ENCODE measurements at regions not wholly inside any gene's neighbourhood (a gene's known extent, or its start where the extent isn't known, plus 50 kb on each side); places are given as distances from the start of the nearest gene placed in this dataset.

DNA sequence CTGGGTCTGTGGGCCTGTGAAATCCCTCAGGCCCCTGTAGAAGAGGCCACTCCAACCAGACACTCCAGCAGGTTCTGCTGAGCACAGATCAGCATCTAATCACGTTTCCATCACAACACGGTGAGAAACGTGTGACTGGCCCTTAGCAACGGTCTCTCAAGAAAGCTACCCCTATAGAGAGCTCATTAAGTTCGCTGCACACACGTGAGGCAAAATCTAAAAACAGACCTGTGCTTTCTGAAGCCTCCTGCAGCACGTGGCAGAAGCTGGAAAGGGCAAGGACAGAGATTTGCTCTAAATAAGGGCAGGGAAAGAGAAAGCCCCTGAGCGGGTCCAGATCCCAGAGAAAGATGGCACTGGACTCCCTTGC lies 56.5 kb downstream of the GPR6 start:
- no peak for TF ChIP-seq CREB1 (IDR thresholded peaks at IDR 0.05; ENCODE audit: low read depth)
- TF ChIP-seq, protein P1, sequence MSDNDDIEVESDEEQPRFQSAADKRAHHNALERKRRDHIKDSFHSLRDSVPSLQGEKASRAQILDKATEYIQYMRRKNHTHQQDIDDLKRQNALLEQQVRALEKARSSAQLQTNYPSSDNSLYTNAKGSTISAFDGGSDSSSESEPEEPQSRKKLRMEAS (IDR thresholded peaks at IDR 0.05): no peak
- TF ChIP-seq TEAD4 (IDR thresholded peaks at IDR 0.05): no peak
- TF ChIP-seq, protein P2, sequence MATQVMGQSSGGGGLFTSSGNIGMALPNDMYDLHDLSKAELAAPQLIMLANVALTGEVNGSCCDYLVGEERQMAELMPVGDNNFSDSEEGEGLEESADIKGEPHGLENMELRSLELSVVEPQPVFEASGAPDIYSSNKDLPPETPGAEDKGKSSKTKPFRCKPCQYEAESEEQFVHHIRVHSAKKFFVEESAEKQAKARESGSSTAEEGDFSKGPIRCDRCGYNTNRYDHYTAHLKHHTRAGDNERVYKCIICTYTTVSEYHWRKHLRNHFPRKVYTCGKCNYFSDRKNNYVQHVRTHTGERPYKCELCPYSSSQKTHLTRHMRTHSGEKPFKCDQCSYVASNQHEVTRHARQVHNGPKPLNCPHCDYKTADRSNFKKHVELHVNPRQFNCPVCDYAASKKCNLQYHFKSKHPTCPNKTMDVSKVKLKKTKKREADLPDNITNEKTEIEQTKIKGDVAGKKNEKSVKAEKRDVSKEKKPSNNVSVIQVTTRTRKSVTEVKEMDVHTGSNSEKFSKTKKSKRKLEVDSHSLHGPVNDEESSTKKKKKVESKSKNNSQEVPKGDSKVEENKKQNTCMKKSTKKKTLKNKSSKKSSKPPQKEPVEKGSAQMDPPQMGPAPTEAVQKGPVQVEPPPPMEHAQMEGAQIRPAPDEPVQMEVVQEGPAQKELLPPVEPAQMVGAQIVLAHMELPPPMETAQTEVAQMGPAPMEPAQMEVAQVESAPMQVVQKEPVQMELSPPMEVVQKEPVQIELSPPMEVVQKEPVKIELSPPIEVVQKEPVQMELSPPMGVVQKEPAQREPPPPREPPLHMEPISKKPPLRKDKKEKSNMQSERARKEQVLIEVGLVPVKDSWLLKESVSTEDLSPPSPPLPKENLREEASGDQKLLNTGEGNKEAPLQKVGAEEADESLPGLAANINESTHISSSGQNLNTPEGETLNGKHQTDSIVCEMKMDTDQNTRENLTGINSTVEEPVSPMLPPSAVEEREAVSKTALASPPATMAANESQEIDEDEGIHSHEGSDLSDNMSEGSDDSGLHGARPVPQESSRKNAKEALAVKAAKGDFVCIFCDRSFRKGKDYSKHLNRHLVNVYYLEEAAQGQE (IDR thresholded peaks at IDR 0.05; ENCODE audit: low read depth): no peak
- no peak for TF ChIP-seq FOXM1 (IDR thresholded peaks at IDR 0.05; ENCODE audit: borderline replicate concordance, low read depth)
- TF ChIP-seq CEBPB (IDR thresholded peaks at IDR 0.05): no peak
- no peak for TF ChIP-seq EP300 (IDR thresholded peaks at IDR 0.05; ENCODE audit: borderline replicate concordance)
- no peak for TF ChIP-seq TAF1 (IDR thresholded peaks at IDR 0.05; ENCODE audit: low read depth)
- TF ChIP-seq RAD21 (IDR thresholded peaks at IDR 0.05; ENCODE audit: low read depth): no peak
- no peak for TF ChIP-seq YY1 (IDR thresholded peaks at IDR 0.05; ENCODE audit: low read depth)
- TF ChIP-seq TCF12 (IDR thresholded peaks at IDR 0.05; ENCODE audit: low read depth): no peak

All from Ishikawa (cell line).